H7 (cell line): ENCODE measurements at regions not wholly inside any gene's neighbourhood (a gene's known extent, or its start where the extent isn't known, plus 50 kb on each side); places are given as distances from the start of the nearest gene placed in this dataset.
"Not testable (repeated sequence)": the region's sequence is repeated elsewhere in the genome, so short reads cannot be mapped to it uniquely, and the experiment has no call there.

Source experiments
- DNase-seq: peaks from one replicate; pipeline ENCODE4 v3.0.0; 2012
- H3K27me3 ChIP-seq: 2 replicates; pipeline ENCODE4 v1.6.0; 2011; ENCODE audit warnings: mild to moderate bottlenecking, low read length; ENCODE audit not compliant: control insufficient read depth, insufficient read depth
- H3K36me3 ChIP-seq: replicated peaks from 2 replicates; pipeline ENCODE4 v1.5.1; 2011; ENCODE audit warnings: low read length; ENCODE audit not compliant: control insufficient read depth, insufficient read depth
- H3K4me3 ChIP-seq: 2 replicates; pipeline ENCODE4 v1.5.1; 2011; ENCODE audit warnings: low read depth, mild to moderate bottlenecking, control low read depth, low read length, moderate library complexity; ENCODE audit not compliant: insufficient read depth

GRCh38 chr1:229124520-229125124 lies 146.3 kb upstream of the RAB4A start:
- no peaks in the 10 kb centered on the region for H3K36me3 ChIP-seq
- H3K4me3 ChIP-seq, result no peak overlapping the region
- no peak for DNase-seq
- H3K27me3 ChIP-seq, result no peaks in the 10 kb centered on the region; the same call in 1 of the 2 replicates

- no peaks in the 10 kb centered on the region for H3K36me3 ChIP-seq
- H3K4me3 ChIP-seq, result no peak overlapping the region
- no peak for DNase-seq
- H3K27me3 ChIP-seq, result no peaks in the 10 kb centered on the region; the same call in 1 of the 2 replicates
Observed at GRCh38 chr1:229127301-229127700, 143.6 kb upstream of the RAB4A start.

GRCh38 chr1:229128066-229128608 lies 142.8 kb upstream of the RAB4A start:
- no peak for DNase-seq
- H3K4me3 ChIP-seq, result no peak overlapping the region

GRCh38 chr1:229129301-229130027 lies 141.4 kb upstream of the RAB4A start:
- no peak for DNase-seq
- H3K27me3 ChIP-seq, result no peaks in the 10 kb centered on the region
- no peaks in the 10 kb centered on the region for H3K36me3 ChIP-seq
- no peak overlapping the region for H3K4me3 ChIP-seq

More at GRCh38 chr1:229128066-229128608, 142.8 kb upstream of the RAB4A start:
- Histone ChIP-seq H3K27me3 (no peaks in the 10 kb centered on the region; the same call in 1 of the 2 replicates), H3K36me3 (no peaks in the 10 kb centered on the region)

- no peak for DNase-seq
- Histone ChIP-seq H3K27me3 (no peaks in the 10 kb centered on the region), H3K4me3 (no peak overlapping the region), H3K36me3 (no peaks in the 10 kb centered on the region)
Observed at GRCh38 chr1:229130028-229130668, 140.8 kb upstream of the RAB4A start.

- DNase-seq, result no peak
- Histone ChIP-seq H3K4me3 (no peak overlapping the region), H3K36me3 (no peaks in the 10 kb centered on the region), H3K27me3 (no peaks in the 10 kb centered on the region)
Observed at GRCh38 chr1:229131243-229132105, 139.4 kb upstream of the RAB4A start.

- H3K4me3 ChIP-seq, result no peak overlapping the region
- no peaks in the 10 kb centered on the region for H3K27me3 ChIP-seq
- H3K36me3 ChIP-seq, result no peaks in the 10 kb centered on the region
- no peak for DNase-seq
Observed at GRCh38 chr1:229132106-229132443, 138.8 kb upstream of the RAB4A start.

GRCh38 chr1:229132706-229133105 lies 138.2 kb upstream of the RAB4A start:
- Histone ChIP-seq H3K27me3 (no peaks in the 10 kb centered on the region), H3K4me3 (no peak overlapping the region), H3K36me3 (no peaks in the 10 kb centered on the region)
- DNase-seq, result no peak

GRCh38 chr1:229133151-229133550 lies 137.8 kb upstream of the RAB4A start:
- DNase-seq, result no peak
- Histone ChIP-seq H3K4me3 (no peak overlapping the region), H3K27me3 (no peaks in the 10 kb centered on the region), H3K36me3 (no peaks in the 10 kb centered on the region)

GRCh38 chr1:229133811-229134210 lies 137.1 kb upstream of the RAB4A start:
- H3K4me3 ChIP-seq, result no peak overlapping the region
- no peaks in the 10 kb centered on the region for H3K36me3 ChIP-seq
- no peaks in the 10 kb centered on the region for H3K27me3 ChIP-seq
- DNase-seq, result no peak

GRCh38 chr1:229134381-229135217 lies 136.3 kb upstream of the RAB4A start:
- not testable (repeated sequence) for H3K36me3 ChIP-seq, DNase-seq, H3K4me3 ChIP-seq, H3K27me3 ChIP-seq

GRCh38 chr1:229135773-229136172 lies 135.1 kb upstream of the RAB4A start:
- no peak overlapping the region for H3K4me3 ChIP-seq
- no peak for DNase-seq
- H3K36me3 ChIP-seq, result no peaks in the 10 kb centered on the region
- no peaks in the 10 kb centered on the region for H3K27me3 ChIP-seq

GRCh38 chr1:229136822-229137221 lies 134.1 kb upstream of the RAB4A start:
- no peaks in the 10 kb centered on the region for H3K27me3 ChIP-seq
- no peak for DNase-seq
- no peak overlapping the region for H3K4me3 ChIP-seq
- no peaks in the 10 kb centered on the region for H3K36me3 ChIP-seq

- H3K36me3 ChIP-seq, result no peaks in the 10 kb centered on the region
- DNase-seq, result no peak
- H3K27me3 ChIP-seq, result no peaks in the 10 kb centered on the region
- no peak overlapping the region for H3K4me3 ChIP-seq
Observed at GRCh38 chr1:229137271-229137670, 133.6 kb upstream of the RAB4A start.
